HepG2 (cell line): ENCODE measurements at regions not wholly inside any gene's neighbourhood (a gene's known extent, or its start where the extent isn't known, plus 50 kb on each side); places are given as distances from the start of the nearest gene placed in this dataset.

Experiments used
- ATF7-NPFF ChIP-seq: sonication (generic); formaldehyde crosslinking; IDR thresholded peaks from 2 replicates; pipeline ENCODE4 v1.8.1; 2023; ENCODE audit warnings: mild to moderate bottlenecking, low read depth, missing genetic modification reagents, moderate library complexity
- HMGXB4 ChIP-seq, 2 experiments: sonication (generic) in 1 of 2; formaldehyde crosslinking in 1 of 2; IDR thresholded peaks; 2 replicates each; pipeline versions ENCODE4 v1.4.0 to v1.6.1; 2018 to 2020; ENCODE audit warnings: missing genetic modification reagents in 2 of 2, borderline replicate concordance in 1 of 2, low read depth in 1 of 2, mild to moderate bottlenecking in 1 of 2, missing biosample characterization in 1 of 2
- KDM2A ChIP-seq: sonication (generic); formaldehyde crosslinking; IDR thresholded peaks from 2 replicates; pipeline ENCODE4 v1.4.0; 2020; ENCODE audit warnings: low read depth, missing genetic modification reagents, borderline replicate concordance
- SALL1 ChIP-seq: sonication (generic); formaldehyde crosslinking; IDR thresholded peaks from 2 replicates; pipeline ENCODE4 v1.8.0; 2022; ENCODE audit warnings: mild to moderate bottlenecking, missing genetic modification reagents
- STAG1 ChIP-seq: sonication (generic); formaldehyde crosslinking; IDR thresholded peaks from 2 replicates; pipeline ENCODE4 v1.4.0; 2020; ENCODE audit warnings: missing genetic modification reagents
- TEAD3 ChIP-seq: optimal IDR thresholded peaks from 2 replicates; pipeline ENCODE3; 2016; ENCODE audit warnings: borderline replicate concordance
- ZHX2 ChIP-seq, 2 experiments: sonication (generic) in 1 of 2; formaldehyde crosslinking in 1 of 2; IDR thresholded peaks; 2 replicates each; pipeline versions ENCODE4 v1.6.1 to v1.9.0; 2014 to 2022; ENCODE audit warnings: antibody characterized with exemption in 1 of 2, borderline replicate concordance in 1 of 2, inconsistent platforms in 1 of 2, low read depth in 1 of 2, missing genetic modification reagents in 1 of 2
- ZNF263 ChIP-seq: sonication (generic); formaldehyde crosslinking; IDR thresholded peaks from 2 replicates; pipeline ENCODE4 v1.4.0; 2020; ENCODE audit warnings: missing genetic modification reagents
- ZNF687 ChIP-seq: sonication (generic); formaldehyde crosslinking; IDR thresholded peaks from 2 replicates; pipeline ENCODE4 v1.5.1; 2020; ENCODE audit warnings: mild to moderate bottlenecking, missing genetic modification reagents, moderate library complexity
- ZSCAN25 ChIP-seq: sonication (generic); formaldehyde crosslinking; IDR thresholded peaks from 2 replicates; pipeline ENCODE4 v1.8.0; 2022; ENCODE audit warnings: mild to moderate bottlenecking, missing genetic modification reagents
- TF ChIP-seq, protein P1 (sequence below): sonication (generic); formaldehyde crosslinking; IDR thresholded peaks from 2 replicates; pipeline ENCODE4 v1.5.0; 2020; ENCODE audit warnings: mild to moderate bottlenecking, missing genetic modification reagents, moderate library complexity

DNA sequence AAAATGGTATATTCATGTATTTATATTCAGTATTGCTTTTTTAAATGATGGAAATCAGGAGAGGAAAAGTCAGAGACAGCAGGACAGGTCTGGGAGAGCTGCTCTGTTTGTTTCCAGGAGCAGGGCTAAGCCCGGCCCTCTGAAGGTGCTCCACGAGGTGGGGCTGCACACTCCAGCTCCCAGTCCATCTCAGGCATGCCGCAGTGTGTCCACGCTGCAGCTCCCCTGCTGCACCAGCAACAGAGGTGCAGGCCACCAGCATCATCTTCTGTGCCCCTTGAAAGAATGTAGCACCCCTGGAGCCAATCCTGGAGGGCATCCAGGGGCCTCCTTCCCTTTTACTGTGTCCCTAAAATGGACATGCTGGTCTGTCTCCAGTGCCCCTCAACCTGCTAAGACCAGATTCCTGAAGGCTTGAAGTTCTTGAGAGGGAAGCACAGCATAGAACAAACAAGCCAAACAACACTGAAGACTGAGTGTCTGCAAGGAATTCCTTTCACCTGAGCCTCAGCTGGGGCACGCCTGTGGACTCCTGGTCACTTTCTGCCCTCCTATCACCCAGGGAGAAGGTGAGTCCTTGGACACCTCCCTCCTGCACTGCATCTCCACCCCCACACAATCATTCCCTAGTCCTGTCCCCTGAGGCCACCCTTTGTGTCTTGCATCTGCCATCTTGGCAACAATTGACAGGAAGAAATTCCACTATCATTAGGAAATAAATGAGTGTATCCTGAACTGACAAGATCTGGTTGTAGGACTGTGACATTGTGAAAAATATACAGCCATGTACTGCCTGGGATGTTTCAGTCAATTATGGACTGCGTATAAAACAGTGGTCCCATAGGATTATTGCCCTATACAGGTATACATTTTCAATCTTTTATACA, 100.5 kb downstream of the CXCL12 start (continued):
- TF ChIP-seq, protein P1, sequence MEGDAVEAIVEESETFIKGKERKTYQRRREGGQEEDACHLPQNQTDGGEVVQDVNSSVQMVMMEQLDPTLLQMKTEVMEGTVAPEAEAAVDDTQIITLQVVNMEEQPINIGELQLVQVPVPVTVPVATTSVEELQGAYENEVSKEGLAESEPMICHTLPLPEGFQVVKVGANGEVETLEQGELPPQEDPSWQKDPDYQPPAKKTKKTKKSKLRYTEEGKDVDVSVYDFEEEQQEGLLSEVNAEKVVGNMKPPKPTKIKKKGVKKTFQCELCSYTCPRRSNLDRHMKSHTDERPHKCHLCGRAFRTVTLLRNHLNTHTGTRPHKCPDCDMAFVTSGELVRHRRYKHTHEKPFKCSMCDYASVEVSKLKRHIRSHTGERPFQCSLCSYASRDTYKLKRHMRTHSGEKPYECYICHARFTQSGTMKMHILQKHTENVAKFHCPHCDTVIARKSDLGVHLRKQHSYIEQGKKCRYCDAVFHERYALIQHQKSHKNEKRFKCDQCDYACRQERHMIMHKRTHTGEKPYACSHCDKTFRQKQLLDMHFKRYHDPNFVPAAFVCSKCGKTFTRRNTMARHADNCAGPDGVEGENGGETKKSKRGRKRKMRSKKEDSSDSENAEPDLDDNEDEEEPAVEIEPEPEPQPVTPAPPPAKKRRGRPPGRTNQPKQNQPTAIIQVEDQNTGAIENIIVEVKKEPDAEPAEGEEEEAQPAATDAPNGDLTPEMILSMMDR (CRISPR knock-in tag), result peak; percentile 59
- TF ChIP-seq KDM2A (CRISPR knock-in tag) (peak; percentile 27; the same call in 1 of the 2 replicates), ATF7-NPFF (no peak), SALL1 (CRISPR knock-in tag) (peak; percentile 24; the same call in 1 of the 2 replicates), HMGXB4 (CRISPR knock-in tag; IDR thresholded peaks at IDR 0.05; ENCODE audit: borderline replicate concordance in 1 of 2, low read depth in 1 of 2) (0 out of 4 replicates have a peak, but pooled peaks of 1 of the 2 experiments have one; percentile 33), ZNF687 (CRISPR knock-in tag) (peak; percentile 52), STAG1 (CRISPR knock-in tag) (peak; percentile 62), ZSCAN25 (CRISPR knock-in tag) (no peak), ZHX2 (IDR thresholded peaks at IDR 0.05; ENCODE audit: low read depth) (no peak), ZHX2 (CRISPR knock-in tag; IDR thresholded peaks at IDR 0.05; ENCODE audit: borderline replicate concordance) (no peak), ZNF263 (CRISPR knock-in tag) (0 out of 2 replicates have a peak, but pooled peaks have one; percentile 24), TEAD3 (CRISPR knock-in tag) (peak; percentile 49)
